Femur (tissue), 1 donor: ENCODE measurements at regions not wholly inside any gene's neighbourhood (a gene's known extent, or its start where the extent isn't known, plus 50 kb on each side); places are given as distances from the start of the nearest gene placed in this dataset.
"Not testable (repeated sequence)": the region's sequence is repeated elsewhere in the genome, so short reads cannot be mapped to it uniquely, and the experiment has no call there.

Experiments used
- DNase-seq: peaks from one replicate; pipeline ENCODE4 v3.0.0-alpha.2; 2017

DNA sequence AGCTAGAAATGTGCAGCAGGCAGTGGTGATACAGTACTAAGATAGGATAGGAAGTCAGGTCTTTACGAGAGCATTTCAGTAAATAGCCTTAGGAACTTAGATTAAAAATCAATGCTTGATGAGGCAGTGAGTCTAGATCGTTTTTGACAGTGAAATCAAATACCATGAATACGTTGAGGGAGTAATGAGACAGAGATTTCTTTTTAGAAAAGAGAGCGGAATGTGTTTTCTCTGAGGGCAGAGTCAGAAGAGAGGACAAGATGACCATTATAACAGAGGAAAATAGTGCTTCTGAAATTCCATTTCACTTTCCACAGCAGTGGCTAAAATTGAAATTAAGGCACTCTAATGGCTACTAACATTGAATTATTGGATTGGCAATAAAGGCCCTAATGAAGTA is 339.6 kb downstream of the UTRN start:
- no peak for DNase-seq

DNA sequence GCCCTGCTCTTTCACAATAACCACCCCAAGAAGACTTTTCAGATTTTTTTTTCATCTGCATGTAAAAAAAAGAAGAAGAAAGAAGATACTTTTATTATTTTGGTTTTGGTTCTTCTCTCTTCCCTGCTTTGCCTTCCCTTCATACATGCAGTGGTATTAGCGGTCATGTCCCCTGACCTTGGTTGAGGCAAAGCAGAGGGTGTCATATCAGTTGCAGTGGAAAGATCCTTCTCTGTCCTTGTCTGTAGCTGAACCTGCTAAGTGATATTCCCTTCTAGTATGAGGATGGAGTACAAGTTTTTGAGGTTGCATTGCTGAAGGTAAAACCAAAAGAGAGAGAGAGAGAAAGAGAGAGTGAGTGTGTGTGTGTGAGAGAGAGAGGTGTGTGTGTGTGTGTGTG is 345.7 kb downstream of the UTRN start:
- DNase-seq = no peak

DNA sequence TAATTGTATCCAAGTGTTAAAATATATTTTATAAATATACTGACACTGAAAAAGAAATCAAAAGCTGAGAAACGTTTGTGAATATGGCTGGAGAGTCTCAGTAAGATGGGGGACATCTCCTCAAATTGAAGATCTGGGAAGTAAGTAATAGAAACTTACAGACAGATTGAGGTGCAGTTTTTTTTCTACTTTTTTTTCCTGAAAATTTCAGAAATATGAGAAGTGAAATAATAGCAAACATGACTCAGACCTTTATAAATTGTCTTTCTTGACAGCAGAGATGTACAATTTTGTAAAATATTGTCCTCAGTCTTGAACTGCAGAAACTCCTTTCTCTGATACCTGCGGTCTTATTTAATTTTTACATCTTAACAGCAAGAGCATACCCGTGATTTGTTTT is 347.1 kb downstream of the UTRN start:
- no peak for DNase-seq

DNA sequence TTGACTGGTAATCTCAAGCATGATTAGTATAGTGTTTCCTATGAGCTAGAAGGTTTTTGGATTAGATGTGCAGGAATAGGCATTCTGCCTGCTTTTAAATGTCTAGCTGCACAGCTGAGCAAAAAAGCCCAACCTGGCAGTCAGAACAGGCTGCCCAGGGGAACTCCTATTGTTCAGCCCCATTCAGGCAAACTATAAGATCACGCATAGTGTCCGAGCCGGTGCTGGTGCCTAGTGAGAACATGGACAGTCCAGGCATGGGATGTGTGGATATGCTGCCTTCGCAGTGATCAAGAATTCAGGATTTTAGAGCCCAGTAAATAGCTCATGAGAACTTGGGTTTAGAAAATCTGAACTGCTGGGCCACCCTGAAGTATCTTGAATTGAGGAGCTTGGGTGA is 348.8 kb downstream of the UTRN start:
- no peak for DNase-seq

DNA sequence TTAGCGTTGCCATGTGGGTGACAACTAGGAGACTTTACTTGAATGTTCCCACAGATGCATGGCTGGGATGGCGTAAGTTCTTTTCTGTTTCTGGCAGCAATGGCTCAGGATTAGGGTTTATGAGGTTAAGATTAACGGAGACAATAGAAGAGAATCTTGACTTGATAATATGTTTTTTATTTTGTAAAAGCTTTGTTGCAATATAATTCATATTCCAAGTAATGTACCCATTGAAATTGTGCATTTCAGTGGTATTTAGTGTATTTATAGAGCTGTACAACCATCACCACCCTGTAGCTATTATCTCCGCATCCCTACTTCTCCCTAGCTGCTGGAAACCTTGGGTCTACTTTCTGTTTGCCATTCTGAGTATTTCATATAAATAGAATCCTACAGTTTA is 349.2 kb downstream of the UTRN start:
- DNase-seq = no peak

DNA sequence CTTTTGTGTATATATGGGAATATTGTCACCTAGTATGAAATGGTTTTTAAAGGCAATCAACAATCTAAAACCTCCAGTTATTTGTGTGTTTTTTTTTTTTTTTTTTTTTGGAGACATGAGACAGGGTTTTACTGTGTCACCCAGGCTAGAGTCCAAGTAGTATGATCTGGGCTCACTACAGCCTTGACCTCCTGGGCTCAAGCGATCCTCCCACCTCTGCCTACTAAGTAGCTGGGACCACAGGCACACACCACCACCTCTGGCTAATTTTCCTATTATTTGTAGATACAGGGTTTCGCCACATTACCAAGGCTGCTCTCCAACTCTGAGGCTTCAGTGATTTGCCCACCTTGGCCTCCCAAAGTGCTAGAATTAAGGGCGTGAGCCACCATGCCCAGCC is 349.9 kb downstream of the UTRN start:
- DNase-seq = no peak

DNA sequence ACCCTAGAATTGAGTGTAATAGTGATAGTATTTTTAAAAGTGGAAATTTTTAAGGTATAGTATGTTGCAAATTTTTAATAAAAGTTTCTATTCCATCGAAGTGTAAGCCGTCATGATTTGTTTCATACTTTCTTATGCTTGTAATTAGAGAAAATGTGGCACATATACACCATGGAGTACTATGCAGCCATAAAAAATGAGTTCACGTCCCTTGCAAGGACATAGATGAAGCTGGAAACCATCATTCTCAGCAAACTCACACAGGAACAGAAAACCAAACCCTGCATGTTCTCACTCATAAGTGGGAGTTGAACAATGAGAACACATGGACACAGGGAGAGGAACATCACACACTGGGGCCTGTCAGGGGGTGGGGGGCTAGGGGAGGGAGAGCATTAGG is 350.9 kb downstream of the UTRN start:
- DNase-seq = not testable (repeated sequence)

DNA sequence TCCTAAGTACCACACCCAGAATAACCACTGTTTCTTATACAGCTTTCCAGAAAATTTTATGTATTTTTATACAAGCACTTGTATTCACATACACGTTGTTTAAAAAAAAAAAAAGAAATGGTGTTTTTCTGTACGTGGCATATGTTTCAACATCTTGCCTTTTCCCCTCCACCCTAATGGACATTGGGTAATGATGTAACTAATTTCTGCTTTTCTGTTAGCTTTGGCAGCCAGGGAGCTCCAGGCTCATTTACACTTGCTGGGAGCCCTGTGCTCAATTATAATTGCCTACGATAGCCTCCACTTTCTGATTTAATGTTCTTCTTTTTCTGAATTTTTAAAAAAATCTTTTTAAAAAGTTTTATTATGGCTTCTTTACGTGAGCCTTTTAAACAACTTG is 352.4 kb downstream of the UTRN start:
- no peak for DNase-seq

DNA sequence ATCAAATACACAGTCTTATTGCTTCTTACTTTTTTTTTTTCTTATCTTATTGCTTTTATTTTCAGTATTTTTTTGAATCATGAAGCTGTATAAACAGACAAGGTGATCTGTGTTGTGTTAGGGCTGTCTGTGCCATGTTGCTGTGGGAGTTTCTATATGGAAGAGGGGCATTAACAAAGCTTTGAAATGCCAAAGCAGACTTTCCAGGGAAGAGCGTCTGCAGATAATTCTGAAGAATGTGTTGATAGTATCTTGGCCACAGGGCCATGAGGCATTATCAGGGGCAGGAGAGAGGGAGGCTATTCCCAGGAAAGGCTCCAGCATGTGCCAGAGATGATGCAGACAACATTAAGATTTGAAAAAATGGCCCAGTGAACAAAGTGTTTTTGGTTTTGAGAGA is 354.5 kb downstream of the UTRN start:
- DNase-seq = no peak

DNA sequence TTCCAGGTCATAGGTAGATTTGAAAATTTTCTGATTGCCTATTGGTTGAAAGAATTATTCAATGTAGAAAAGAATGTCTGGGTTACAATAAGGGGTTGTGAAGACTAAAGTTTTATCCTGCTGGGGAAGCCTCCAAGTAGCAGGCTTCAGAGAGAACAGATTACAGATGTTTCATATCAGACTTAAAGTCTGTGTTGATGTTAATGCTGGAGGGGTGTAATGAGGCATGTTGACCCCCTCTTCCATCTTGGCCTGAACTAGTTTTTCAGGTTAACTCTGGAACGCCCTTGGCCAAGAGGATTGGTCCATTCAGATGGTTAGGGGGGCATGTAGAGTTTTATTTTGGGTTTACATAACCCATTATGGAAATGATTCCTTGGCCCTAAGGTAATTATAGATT is 356.2 kb downstream of the UTRN start:
- DNase-seq = no peak

DNA sequence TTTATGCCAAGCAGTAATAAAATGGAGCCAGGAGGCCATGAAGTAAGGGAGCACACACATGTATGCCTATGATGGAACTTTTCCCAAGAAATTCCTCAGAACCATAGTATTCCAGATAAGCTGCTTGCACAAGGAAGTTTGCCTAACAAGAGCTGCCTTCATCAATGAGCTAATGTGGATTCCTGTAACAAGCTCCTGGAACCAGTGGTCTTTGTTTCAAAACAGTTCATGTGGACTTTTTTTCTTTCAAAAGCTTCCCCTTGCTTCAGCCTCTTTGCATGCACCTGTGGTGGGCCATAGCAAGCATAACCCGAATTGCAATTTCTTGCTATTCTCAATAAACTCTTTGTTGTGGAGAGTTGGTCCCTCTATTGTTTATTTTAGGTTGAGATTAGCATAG is 359.6 kb downstream of the UTRN start:
- no peak for DNase-seq

DNA sequence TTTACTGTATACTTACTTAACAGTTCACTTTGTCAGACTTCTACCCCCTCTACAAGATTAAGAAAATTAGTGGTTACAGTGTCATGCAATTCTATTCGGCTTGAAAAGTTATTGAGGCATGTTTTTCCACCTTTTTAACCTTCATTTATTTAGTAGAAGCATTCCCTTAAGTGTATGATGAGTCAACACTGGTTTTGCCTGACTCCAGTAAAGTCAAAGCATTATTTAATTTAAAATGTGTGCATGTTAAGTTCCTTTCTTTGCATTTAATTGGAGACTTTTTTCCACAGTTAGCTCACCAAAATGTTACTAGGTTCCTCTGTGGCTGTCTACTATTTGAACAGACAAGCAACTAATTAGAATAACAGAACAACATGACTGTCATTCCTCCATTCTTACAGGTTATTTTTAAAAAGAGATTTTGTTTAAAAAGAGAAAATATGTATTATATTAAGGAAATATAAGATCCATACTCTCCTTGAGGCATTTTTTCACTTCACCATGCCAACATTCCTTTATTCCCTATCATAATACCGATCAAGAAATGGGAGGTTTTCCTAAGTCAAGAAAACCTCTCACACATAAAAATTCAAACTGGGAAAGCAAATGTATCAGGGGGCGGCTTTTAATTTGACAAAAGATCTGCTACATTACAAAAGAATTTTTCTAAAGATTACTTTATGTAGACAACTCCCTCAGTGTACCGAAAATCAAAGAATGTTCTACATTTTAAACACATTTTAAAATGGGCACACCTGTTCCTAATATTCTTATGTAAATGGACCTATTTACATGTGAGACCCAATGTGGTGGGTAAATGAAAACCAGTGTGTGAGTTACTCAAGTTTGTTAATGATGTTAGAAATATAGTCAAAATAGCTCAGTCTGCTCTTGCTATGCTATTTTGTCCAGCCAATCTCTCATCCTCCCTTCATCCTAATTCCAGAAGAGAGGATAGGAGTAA is 361.2 kb downstream of the UTRN start:
- no peak for DNase-seq

DNA sequence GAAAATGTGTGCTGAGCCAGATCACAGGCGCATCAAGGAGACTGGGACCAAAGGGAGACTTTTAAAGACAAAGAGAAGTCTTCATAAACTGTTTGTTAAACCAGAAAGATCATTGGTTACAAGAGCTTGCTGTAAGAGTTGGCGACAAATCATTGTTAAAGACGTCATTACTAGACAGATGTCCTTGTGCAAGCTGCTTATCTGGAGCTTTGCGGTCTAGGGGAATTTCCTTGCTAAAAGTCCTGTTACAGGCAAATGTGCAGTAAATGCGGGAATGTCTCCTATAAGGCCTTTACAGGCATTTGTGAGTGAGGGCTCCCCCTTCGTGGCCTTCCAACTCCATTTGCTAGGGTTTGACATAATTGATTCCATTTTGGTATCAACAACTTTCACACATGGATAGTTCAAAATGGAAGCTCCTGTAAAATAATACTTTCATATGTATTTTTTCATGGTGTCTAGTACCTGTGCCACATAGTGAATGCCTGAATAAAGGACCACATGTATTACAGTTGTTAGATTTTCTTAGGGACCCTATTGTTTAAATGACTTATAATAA is 362.4 kb downstream of the UTRN start:
- no peak for DNase-seq

DNA sequence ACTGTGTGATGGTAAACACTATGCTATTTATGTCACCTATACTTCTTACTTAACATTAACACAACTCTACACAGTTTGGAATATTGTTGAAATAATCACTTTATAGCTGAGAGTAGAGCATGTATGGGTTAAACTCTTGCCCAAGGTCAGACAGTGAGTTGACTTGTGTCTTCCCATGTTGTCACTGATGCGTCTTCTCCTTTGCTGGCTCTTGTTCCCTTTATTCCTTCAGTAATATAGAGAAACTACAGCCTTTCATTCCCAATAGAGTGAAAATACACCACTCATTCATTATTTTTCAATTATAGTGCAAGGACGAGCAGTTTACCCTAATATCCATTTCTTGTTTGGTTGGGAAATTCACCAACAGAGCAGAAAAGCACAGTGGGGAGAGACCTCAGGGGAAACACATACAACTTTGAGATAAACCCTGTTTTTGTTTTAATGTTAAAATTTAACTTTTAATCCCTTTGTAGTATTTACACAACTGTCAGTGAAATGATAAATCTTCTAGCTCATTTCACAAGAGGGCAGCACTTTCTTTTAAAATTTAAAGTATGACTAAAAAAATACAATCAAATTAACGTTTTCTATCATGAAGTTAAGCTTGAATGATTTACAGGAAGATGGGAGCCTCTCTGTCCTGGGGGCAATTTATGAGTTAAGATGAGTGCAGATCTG is 363.0 kb downstream of the UTRN start:
- DNase-seq = no peak

DNA sequence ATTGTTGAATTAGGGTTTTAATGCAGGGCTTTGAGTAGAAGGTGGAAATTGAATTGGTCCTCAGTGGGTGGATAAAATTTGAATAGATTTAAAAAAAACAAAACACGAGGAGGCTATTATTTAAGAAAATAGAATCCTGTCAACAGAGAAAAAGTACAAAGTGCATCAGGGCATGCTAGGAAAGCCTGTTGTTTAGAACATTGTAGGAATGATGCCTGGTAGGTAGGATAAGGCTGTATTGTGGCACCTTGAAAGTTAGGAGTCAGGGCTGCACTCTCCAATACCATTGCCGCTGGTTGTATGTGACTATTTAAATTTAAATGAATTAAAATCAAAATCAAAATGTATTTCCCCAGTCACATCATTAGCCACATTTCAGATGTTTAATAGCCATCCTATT is 363.9 kb downstream of the UTRN start:
- no peak for DNase-seq

DNA sequence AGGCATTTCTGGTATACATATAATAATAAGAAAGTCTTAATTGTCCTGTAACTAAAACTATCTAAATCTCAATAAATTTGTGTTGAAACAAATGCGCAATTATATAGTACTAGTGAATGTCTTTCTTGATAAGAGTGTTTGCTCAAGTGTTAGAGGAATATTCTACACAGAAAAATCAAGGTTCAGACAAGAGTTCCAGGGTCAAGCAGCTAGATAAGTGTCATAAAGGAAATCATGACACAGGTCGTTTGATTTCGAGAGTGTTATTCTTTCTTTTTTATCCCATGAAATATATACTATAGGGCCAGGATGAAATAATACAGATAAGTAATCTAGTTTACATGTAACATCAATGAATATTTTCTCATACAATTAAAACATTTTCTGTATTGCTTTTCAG is 366.1 kb downstream of the UTRN start:
- no peak for DNase-seq

DNA sequence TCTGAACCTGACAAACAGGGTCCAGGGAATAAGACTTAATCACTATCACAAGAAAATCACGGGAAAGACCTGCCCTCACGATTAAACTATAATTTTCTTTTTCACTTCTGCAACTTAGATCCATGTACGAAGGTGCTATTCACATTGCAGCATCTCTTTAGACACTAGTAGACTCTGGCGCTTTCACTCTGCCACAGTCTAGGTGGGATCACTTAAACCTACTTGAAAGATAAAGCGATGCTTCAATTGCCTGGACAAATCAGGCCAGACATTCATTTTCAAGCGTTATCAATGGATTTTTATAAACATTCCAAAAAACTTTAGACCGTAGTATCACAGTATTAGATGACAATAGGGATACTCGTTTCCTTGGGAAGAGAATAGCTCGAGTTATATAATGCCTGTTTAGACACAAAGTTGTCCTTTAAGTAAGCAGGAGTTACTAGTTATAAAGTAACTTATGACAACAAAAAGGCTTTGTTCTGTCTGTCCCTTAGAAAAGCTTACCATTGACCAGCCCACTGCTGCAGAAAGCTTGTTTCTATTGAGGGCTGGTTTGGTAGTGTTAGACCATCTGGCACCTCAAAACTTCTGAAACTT is 367.3 kb downstream of the UTRN start:
- DNase-seq = no peak

DNA sequence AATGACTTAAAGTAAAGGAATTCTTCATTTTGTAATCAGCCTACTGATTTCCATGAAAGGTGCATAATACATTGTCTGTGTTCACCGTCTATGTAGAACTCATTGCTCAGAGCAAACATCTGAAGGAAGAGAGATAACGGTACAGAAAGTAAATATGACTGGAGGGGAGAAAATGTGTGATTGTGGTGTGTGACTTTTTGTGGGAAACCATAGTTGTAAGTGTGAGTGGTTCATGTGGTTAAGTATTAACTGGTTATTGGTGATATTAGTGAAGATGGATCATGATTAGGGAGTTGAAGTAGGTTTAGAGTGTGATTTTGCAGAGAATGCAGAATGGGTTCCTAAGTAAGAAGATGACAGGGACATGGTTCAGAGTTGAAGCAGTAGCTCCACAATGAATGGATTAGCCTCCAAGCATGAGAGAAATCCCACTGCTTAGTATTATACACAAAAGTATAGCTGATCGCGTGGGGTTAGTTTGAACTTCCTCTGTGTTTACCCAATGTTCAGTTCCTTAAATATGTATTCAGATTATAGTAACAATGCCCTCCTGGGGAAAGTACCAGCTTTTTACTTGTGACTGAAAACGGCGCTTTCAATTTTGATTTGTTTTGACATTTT is 368.9 kb downstream of the UTRN start:
- no peak for DNase-seq

DNA sequence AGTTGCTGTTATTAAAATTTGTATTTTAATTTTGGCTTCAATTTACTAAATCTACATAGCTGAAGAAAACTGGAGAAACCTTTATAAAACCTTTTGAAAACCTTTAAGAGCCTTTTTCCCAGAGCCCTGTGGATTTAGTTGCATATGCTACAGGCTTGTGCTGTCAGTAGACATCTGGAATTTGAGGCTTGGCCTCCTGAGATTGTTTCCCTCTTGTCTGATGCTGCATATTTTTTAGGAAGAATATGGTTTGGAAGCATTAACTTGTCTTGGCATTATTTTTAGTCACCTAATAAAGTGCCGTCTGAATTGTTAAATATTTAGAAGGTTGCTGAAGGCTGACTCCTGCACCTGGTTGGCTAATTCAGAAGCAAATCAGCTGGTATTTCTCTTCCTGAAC is 369.4 kb downstream of the UTRN start:
- DNase-seq = no peak

DNA sequence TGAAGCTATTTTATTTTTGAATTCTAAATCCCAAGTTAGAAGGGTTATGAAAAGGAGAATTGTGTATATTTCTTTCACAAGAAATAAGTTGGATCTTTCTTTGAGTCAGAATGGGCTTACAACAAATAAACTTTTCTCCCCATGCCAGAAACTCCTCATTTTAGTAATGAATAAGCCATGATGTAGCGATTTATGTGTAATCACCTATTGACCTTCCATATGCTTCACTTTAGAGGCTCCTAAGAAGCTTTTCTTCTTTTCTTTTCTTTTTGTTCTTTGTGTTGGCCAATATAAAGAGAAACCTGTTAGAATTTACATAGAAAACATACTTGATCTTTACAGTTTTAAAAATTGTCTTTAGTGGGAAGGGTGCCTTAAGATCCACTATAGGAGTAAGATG is 370.2 kb downstream of the UTRN start:
- DNase-seq = no peak

DNA sequence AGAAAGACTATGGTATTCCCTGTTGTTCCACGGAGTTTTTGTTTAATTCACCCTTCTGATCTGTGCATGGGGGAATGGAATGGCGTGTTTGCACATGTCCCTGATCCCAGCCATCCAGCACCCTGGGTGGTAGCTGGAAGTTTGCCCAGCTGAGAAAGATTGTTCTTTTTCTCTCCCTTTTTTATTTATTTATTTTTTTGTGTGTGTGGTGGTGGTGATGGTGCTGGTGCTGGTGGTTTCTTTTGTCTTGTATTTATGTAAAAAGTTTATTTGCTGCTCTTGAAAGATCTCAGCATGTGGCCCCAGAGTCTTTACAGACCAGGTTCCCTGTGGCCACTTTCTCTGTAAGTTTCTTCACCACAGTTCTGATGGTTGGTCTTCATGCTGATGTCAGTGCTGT is 372.6 kb downstream of the UTRN start:
- no peak for DNase-seq

DNA sequence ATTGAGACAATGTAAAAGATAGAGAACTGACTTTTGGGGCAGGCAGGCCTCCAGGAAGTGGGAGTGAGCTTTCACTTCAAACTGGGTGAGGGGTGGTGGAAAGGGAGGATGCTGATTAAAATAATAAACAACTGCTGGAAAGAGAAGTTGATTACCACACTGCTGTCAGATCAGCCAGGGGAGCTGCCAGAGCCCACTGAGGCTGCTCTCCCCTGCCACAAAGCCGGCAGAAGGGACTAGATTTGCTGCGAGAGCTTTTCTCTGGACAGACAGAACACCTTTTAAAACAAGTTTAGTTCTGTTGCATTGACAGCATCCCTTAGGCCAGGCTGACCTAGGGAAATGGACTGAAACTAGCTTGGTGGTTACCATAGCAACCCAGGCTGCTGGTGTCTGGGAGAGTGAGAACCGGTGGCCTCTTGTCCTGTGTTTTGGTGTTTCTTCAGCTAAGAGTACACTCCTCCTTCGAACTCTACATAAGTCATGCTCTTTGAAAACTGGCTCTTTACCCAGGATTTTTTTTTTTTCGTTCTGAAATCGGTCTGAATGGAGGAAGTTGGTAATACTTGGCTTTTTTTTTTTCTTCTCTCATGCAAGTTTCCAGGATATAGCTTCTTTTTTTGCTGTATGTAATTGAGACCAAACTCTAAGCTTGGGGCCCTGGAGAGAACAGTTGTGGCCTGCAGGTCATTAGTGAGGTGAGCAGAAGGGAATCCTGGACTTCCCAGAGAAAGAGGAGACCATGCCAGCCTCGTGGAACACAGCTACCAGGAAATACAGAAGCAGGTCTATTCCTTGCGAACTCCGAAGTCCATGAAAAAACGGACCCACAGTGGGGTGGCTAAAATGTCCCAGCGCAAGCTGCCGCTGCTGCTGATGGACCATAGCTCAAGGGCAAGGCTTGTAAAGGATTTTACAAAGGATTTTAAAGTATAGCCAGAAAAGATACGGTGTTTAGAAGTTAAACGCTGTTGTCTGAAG is 374.4 kb downstream of the UTRN start:
- peak; percentile 61 for DNase-seq
